ENCODE measurements at regions not wholly inside any gene's neighbourhood (a gene's known extent, or its start where the extent isn't known, plus 50 kb on each side); places are given as distances from the start of the nearest gene placed in this dataset.

GRCh38 chr3:5036858-5037257, 57.6 kb downstream of the BHLHE40 start:
- Histone ChIP-seq H3K4me1 (replicated peaks in 1 of 4; ENCODE audit: control insufficient read depth in 3 of 4, insufficient read depth in 4 of 4, low read length in 3 of 4) (no peaks in the 10 kb centered on the region), H4K91ac (replicated peaks; ENCODE audit: insufficient read length, low read length) (no peak overlapping the region), H2BK12ac (ENCODE audit: low read depth, low read length) (no peak overlapping the region), H3K27me3 (replicated peaks in 1 of 4; ENCODE audit: control insufficient read depth in 3 of 4, extremely low read depth in 1 of 4, insufficient read depth in 3 of 4, low read length in 3 of 4) (no peaks in the 10 kb centered on the region), H4K20me1 (replicated peaks in 1 of 2; ENCODE audit: control insufficient read depth in 1 of 2, insufficient read depth in 2 of 2, low read length in 2 of 2) (no peaks in the 10 kb centered on the region), H3K9ac (replicated peaks in 1 of 4; ENCODE audit: extremely low read depth in 1 of 4, low read depth in 3 of 4, low read length in 3 of 4) (no peak overlapping the region), H4K5ac (ENCODE audit: insufficient read length, low read depth, low read length) (no peak overlapping the region), H3K9me3 (ENCODE audit: insufficient read depth in 2 of 2, low read depth in 1 of 2, low read length in 1 of 2) (no peaks in the 10 kb centered on the region), H3K4ac (replicated peaks; ENCODE audit: insufficient read length, low read depth, low read length) (no peak overlapping the region), H3K79me1 (ENCODE audit: low read depth, low read length) (no peaks in the 10 kb centered on the region), H2AFZ (ENCODE audit: low read length) (no peak overlapping the region), H2BK120ac (replicated peaks; ENCODE audit: low read depth, low read length) (no peak overlapping the region), H3K4me3 (ENCODE audit: extremely low read depth in 1 of 4, insufficient read depth in 2 of 4, low read depth in 3 of 4, low read length in 4 of 4) (no peak overlapping the region), H2BK5ac (ENCODE audit: low read depth, low read length) (no peak overlapping the region), H3K79me2 (ENCODE audit: control insufficient read depth in 1 of 2, insufficient read depth in 2 of 2, low read length in 2 of 2) (no peaks in the 10 kb centered on the region), H3K27ac (ENCODE audit: low read depth, low read length) (no peak overlapping the region), H2BK20ac (ENCODE audit: low read length) (no peak overlapping the region), H3K18ac (ENCODE audit: extremely low read depth, low read length) (no peak overlapping the region), H3K23ac (ENCODE audit: insufficient read length) (no peak overlapping the region), H3K23me2 (ENCODE audit: low read depth, low read length) (no peaks in the 10 kb centered on the region), H3K4me2 (ENCODE audit: insufficient read depth in 1 of 2, low read depth in 2 of 2, low read length in 2 of 2) (no peak overlapping the region), H3K56ac (replicated peaks; ENCODE audit: insufficient read length, low read depth, low read length) (no peak overlapping the region), H3K36me3 (ENCODE audit: control insufficient read depth in 2 of 4, insufficient read depth in 4 of 4, low read length in 3 of 4) (no peaks in the 10 kb centered on the region), H2BK15ac (ENCODE audit: low read length) (no peak overlapping the region), H3K14ac (ENCODE audit: insufficient read length) (no peak overlapping the region), H4K8ac (ENCODE audit: extremely low read depth, insufficient read depth, low read length) (no peak overlapping the region), H2AK5ac (ENCODE audit: low read depth, low read length) (no peak overlapping the region)
- CTCF ChIA-PET (ENCODE audit: partially characterized antibody) = interaction anchor here (0.8 to 1.8 kb wide), 4 partner anchors 10 to 325 kb away, joined by 3 to 7 read pairs (median 3); no protein-coding TSS in a partner anchor
- WGBS, 2 experiments (ENCODE audit: extremely low coverage in 1 of 2, insufficient coverage in 1 of 2, insufficient read length in 1 of 2, insufficient replicate concordance in 2 of 2, low coverage in 1 of 2, low lambda C conversion rate in 2 of 2, missing lambda C conversion rate in 1 of 2) = 89% methylated on average over 5 of the region's 5 CpGs; no CpG with 5 or more reads in 1 of the 2 experiments
- DNase-seq (ENCODE audit: low read depth in 1 of 2, low spot score in 2 of 2) (no peak), FAIRE-seq (no peak)
- POLR2A ChIA-PET (ENCODE audit: partially characterized antibody) = no interaction called here
- TF ChIP-seq TEAD4 (IDR thresholded peaks at IDR 0.05; ENCODE audit: low read depth, low read length) (no peak), TAF1 (IDR thresholded peaks at IDR 0.05; ENCODE audit: low read depth, low read length) (no peak), EGR1 (IDR thresholded peaks at IDR 0.05; ENCODE audit: borderline replicate concordance, low read depth, low read length) (no peak), CHD2 (IDR thresholded peaks at IDR 0.05; ENCODE audit: low read length) (no peak), POLR2AphosphoS5 (IDR thresholded peaks at IDR 0.05; ENCODE audit: low read depth, low read length) (no peak), MAX (IDR thresholded peaks at IDR 0.05) (no peak), EP300 (IDR thresholded peaks at IDR 0.05; ENCODE audit: borderline replicate concordance in 1 of 2, low read depth in 2 of 2, low read length in 2 of 2) (no peak), PHF8 (conservative IDR thresholded peaks at IDR 0.05; ENCODE audit: low read depth, low read length) (no peak), JUN (IDR thresholded peaks at IDR 0.05; ENCODE audit: low read depth, low read length) (no peak), TAF7 (optimal IDR thresholded peaks at IDR 0.05; ENCODE audit: borderline replicate concordance, low read depth, low read length) (no peak), CTCF (IDR thresholded peaks at IDR 0.05; ENCODE audit: control extremely low read depth in 1 of 3, insufficient read depth in 1 of 3, low read depth in 1 of 3, low read length in 3 of 3) (no peak), SP2 (IDR thresholded peaks at IDR 0.05; ENCODE audit: low read length) (no peak), TCF12 (IDR thresholded peaks at IDR 0.05; ENCODE audit: low read depth, low read length) (no peak)

Data from H1 (cell line).